ENCODE measurements at regions not wholly inside any gene's neighbourhood (a gene's known extent, or its start where the extent isn't known, plus 50 kb on each side); places are given as distances from the start of the nearest gene placed in this dataset.

DNA sequence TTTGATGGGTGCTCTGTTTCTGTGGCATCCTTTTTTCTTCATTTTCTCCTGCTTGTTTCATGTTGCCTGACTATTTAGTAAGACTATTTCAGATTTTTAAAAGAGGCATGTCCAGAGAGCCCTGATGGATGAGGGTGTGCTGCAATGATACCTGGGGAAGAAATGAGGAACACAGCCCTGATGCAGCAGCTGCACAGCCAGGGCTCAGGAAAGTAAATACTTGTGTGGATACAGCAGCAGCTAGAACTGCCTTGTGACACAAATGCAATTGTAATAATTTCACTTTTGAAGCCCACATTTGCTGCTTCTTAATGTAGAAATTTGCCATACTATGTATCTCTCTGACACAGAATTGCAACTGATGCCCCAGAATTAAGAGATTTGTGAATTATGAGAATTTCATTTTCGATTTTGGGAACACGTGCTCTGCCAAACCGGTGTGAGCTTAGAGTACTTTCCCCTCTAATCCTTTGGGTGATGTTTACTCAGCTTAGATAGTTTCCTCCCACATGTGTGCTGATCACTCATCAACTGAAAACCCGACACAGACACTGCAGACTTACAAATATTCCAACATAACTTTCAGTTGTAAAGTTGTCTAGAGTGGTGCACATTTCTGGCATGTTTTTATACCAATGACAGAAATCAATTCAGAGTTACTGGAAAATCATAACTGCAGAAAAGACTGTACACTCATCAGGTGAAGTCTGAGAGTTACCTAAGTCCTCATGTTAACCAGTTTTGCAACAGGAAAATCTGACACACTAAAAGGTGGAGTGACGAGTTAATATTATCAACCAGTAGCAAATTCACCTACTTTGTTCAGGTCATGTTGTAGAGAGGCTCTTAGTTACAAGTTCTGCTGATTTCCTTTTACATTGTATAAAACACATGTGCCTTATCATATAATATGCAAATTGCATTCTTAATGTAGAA is 383.4 kb downstream of the CBLN2 start:
- TF ChIP-seq, protein P1, sequence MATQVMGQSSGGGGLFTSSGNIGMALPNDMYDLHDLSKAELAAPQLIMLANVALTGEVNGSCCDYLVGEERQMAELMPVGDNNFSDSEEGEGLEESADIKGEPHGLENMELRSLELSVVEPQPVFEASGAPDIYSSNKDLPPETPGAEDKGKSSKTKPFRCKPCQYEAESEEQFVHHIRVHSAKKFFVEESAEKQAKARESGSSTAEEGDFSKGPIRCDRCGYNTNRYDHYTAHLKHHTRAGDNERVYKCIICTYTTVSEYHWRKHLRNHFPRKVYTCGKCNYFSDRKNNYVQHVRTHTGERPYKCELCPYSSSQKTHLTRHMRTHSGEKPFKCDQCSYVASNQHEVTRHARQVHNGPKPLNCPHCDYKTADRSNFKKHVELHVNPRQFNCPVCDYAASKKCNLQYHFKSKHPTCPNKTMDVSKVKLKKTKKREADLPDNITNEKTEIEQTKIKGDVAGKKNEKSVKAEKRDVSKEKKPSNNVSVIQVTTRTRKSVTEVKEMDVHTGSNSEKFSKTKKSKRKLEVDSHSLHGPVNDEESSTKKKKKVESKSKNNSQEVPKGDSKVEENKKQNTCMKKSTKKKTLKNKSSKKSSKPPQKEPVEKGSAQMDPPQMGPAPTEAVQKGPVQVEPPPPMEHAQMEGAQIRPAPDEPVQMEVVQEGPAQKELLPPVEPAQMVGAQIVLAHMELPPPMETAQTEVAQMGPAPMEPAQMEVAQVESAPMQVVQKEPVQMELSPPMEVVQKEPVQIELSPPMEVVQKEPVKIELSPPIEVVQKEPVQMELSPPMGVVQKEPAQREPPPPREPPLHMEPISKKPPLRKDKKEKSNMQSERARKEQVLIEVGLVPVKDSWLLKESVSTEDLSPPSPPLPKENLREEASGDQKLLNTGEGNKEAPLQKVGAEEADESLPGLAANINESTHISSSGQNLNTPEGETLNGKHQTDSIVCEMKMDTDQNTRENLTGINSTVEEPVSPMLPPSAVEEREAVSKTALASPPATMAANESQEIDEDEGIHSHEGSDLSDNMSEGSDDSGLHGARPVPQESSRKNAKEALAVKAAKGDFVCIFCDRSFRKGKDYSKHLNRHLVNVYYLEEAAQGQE (IDR thresholded peaks at IDR 0.05; ENCODE audit: borderline replicate concordance in 1 of 2, low read depth in 1 of 2, low read length in 2 of 2) = no peak
- no peak for TF ChIP-seq ZNF33A (CRISPR knock-in tag; IDR thresholded peaks at IDR 0.05; ENCODE audit: borderline replicate concordance)
- TF ChIP-seq KLF6 (CRISPR knock-in tag; IDR thresholded peaks at IDR 0.05) = no peak
- TF ChIP-seq JUNB (CRISPR knock-in tag; IDR thresholded peaks at IDR 0.05; ENCODE audit: borderline replicate concordance) = no peak
- no peak for TF ChIP-seq REPIN1 (CRISPR knock-in tag; IDR thresholded peaks at IDR 0.05; ENCODE audit: borderline replicate concordance, low read depth)
- TF ChIP-seq SIN3B (IDR thresholded peaks at IDR 0.05; ENCODE audit: low read length) = no peak
- TF ChIP-seq, protein P2, sequence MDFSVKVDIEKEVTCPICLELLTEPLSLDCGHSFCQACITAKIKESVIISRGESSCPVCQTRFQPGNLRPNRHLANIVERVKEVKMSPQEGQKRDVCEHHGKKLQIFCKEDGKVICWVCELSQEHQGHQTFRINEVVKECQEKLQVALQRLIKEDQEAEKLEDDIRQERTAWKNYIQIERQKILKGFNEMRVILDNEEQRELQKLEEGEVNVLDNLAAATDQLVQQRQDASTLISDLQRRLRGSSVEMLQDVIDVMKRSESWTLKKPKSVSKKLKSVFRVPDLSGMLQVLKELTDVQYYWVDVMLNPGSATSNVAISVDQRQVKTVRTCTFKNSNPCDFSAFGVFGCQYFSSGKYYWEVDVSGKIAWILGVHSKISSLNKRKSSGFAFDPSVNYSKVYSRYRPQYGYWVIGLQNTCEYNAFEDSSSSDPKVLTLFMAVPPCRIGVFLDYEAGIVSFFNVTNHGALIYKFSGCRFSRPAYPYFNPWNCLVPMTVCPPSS (IDR thresholded peaks at IDR 0.05) = no peak
- TF ChIP-seq, protein P3, sequence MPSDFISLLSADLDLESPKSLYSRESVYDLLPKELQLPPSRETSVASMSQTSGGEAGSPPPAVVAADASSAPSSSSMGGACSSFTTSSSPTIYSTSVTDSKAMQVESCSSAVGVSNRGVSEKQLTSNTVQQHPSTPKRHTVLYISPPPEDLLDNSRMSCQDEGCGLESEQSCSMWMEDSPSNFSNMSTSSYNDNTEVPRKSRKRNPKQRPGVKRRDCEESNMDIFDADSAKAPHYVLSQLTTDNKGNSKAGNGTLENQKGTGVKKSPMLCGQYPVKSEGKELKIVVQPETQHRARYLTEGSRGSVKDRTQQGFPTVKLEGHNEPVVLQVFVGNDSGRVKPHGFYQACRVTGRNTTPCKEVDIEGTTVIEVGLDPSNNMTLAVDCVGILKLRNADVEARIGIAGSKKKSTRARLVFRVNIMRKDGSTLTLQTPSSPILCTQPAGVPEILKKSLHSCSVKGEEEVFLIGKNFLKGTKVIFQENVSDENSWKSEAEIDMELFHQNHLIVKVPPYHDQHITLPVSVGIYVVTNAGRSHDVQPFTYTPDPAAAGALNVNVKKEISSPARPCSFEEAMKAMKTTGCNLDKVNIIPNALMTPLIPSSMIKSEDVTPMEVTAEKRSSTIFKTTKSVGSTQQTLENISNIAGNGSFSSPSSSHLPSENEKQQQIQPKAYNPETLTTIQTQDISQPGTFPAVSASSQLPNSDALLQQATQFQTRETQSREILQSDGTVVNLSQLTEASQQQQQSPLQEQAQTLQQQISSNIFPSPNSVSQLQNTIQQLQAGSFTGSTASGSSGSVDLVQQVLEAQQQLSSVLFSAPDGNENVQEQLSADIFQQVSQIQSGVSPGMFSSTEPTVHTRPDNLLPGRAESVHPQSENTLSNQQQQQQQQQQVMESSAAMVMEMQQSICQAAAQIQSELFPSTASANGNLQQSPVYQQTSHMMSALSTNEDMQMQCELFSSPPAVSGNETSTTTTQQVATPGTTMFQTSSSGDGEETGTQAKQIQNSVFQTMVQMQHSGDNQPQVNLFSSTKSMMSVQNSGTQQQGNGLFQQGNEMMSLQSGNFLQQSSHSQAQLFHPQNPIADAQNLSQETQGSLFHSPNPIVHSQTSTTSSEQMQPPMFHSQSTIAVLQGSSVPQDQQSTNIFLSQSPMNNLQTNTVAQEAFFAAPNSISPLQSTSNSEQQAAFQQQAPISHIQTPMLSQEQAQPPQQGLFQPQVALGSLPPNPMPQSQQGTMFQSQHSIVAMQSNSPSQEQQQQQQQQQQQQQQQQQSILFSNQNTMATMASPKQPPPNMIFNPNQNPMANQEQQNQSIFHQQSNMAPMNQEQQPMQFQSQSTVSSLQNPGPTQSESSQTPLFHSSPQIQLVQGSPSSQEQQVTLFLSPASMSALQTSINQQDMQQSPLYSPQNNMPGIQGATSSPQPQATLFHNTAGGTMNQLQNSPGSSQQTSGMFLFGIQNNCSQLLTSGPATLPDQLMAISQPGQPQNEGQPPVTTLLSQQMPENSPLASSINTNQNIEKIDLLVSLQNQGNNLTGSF (CRISPR knock-in tag; IDR thresholded peaks at IDR 0.05) = no peak
- TF ChIP-seq POLR2AphosphoS5 (IDR thresholded peaks at IDR 0.05; ENCODE audit: low read depth, low read length) = no peak
- TF ChIP-seq FOXK2 (IDR thresholded peaks at IDR 0.05) = no peak

Measured in HepG2 (cell line).